Activated CD8-positive, alpha-beta memory T cell treated with anti-CD3 and anti-CD28 coated beads, Interleukin-2, amount 10 ng/mL, durations not matched to agents 7 days and 5 days (primary cell): ENCODE measurements at regions not wholly inside any gene's neighbourhood (a gene's known extent, or its start where the extent isn't known, plus 50 kb on each side); places are given as distances from the start of the nearest gene placed in this dataset.

ENCODE experiments used
- ATAC-seq: fragments of 150-1000 bp; cut with Tn5 transposase; one replicate; pipeline ENCODE4 v1.10.0; 2021; ENCODE audit warnings: moderate library complexity
- CTCF ChIA-PET: fragments of 350-600 bp; sonication (Branson Sonifier 250); formaldehyde crosslinking; loops from one replicate; lab custom pipeline; 2021; ENCODE audit warnings: antibody characterized with exemption; lab: Charles Lee
- DNase-seq: peaks from one replicate; pipeline ENCODE4 v3.0.0-alpha.2; 2020
- H3K27ac Mint-ChIP-seq: one replicate; pipeline ENCODE4 v1.8.0; 2021; ENCODE audit warnings: mild to moderate bottlenecking, mixed read lengths
- H3K27me3 Mint-ChIP-seq: one replicate; pipeline ENCODE4 v1.8.0; 2021; ENCODE audit warnings: mixed read lengths
- H3K36me3 Mint-ChIP-seq: one replicate; pipeline ENCODE4 v1.8.0; 2021; ENCODE audit warnings: mild to moderate bottlenecking, mixed read lengths
- H3K4me1 Mint-ChIP-seq: one replicate; pipeline ENCODE4 v1.8.0; 2021; ENCODE audit warnings: mixed read lengths
- H3K4me3 Mint-ChIP-seq: one replicate; pipeline ENCODE4 v1.8.0; 2021; ENCODE audit warnings: mild to moderate bottlenecking, moderate library complexity, mixed read lengths
- H3K9me3 Mint-ChIP-seq: one replicate; pipeline ENCODE4 v1.8.0; 2022; ENCODE audit warnings: low read depth, mixed read lengths

GRCh38 chr18:59822612-59823550 lies 76.9 kb upstream of the PMAIP1 start:
- peaks cover 15% of the 10 kb centered on the region for H3K27me3 Mint-ChIP-seq
- no peak overlapping the region for H3K27ac Mint-ChIP-seq
- no peak overlapping the region for H3K4me3 Mint-ChIP-seq
- peaks cover 8% of the 10 kb centered on the region for H3K4me1 Mint-ChIP-seq
- DNase-seq (no peak), ATAC-seq (no peak)
- CTCF ChIA-PET: interaction anchor here (0.8 to 9.6 kb wide), 26 partner anchors 9 to 513 kb away, joined by 3 to 112 read pairs (median 4); partner anchors contain the start of gene CCBE1
- no peaks in the 10 kb centered on the region for H3K36me3 Mint-ChIP-seq
- H3K9me3 Mint-ChIP-seq: no peaks in the 10 kb centered on the region

- Mint-ChIP-seq H3K9me3 (no peaks in the 10 kb centered on the region), H3K4me1 (peaks cover 8% of the 10 kb centered on the region), H3K27ac (no peak overlapping the region), H3K27me3 (peaks cover 15% of the 10 kb centered on the region), H3K36me3 (no peaks in the 10 kb centered on the region), H3K4me3 (no peak overlapping the region)
- DNase-seq: no peak
- ATAC-seq: no peak
- CTCF ChIA-PET: interaction anchor here (1.4 to 9.6 kb wide), 5 partner anchors 20 to 362 kb away, joined by 4 to 112 read pairs (median 28); partner anchors contain the start of gene CCBE1
Observed at GRCh38 chr18:59821983-59822382, 77.8 kb upstream of the PMAIP1 start.

DNA sequence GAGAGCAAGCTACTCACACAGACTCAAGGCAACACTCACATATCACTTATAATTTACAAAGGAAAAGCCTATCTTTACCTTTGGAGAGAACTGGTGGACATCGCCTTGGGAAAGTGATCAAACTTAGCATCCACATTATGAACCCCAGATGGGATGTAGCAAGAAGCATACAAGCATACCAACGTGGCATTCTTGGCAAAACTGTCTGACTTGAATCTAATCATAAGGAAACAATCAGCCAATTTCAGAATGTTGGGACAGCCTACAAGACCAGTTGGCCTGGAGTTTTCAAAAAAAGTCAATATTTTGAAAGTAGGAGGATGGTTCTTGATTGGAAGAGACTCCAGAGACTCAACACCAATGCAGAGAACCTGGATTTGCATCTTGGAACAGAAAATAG lies 79.1 kb upstream of the PMAIP1 start:
- H3K27me3 Mint-ChIP-seq: peaks cover 15% of the 10 kb centered on the region
- H3K4me3 Mint-ChIP-seq: no peak overlapping the region
- ATAC-seq: no peak
- no peak for DNase-seq
- H3K27ac Mint-ChIP-seq: no peak overlapping the region
- CTCF ChIA-PET: interaction anchor here (0.7 to 9.6 kb wide), 4 partner anchors 19 to 570 kb away, joined by 3 to 112 read pairs (median 26); no protein-coding TSS in a partner anchor
- no peaks in the 10 kb centered on the region for H3K9me3 Mint-ChIP-seq
- no peaks in the 10 kb centered on the region for H3K36me3 Mint-ChIP-seq
- peaks cover 8% of the 10 kb centered on the region for H3K4me1 Mint-ChIP-seq

- no peak for DNase-seq
- H3K27me3 Mint-ChIP-seq: peaks cover 22% of the 10 kb centered on the region
- H3K27ac Mint-ChIP-seq: no peak overlapping the region
- no peak overlapping the region for H3K4me3 Mint-ChIP-seq
- peaks cover 9% of the 10 kb centered on the region for H3K4me1 Mint-ChIP-seq
- no peaks in the 10 kb centered on the region for H3K36me3 Mint-ChIP-seq
- peak; percentile 33 for ATAC-seq
- no peaks in the 10 kb centered on the region for H3K9me3 Mint-ChIP-seq
- CTCF ChIA-PET: interaction anchor here (1.0 to 9.6 kb wide), 2 partner anchors 36 to 122 kb away, joined by 3 to 112 read pairs; partner anchors contain the start of gene CCBE1
Observed at GRCh38 chr18:59818769-59819168, 81.0 kb upstream of the PMAIP1 start.

GRCh38 chr18:59814891-59815290 lies 84.9 kb upstream of the PMAIP1 start:
- peaks cover 9% of the 10 kb centered on the region for H3K4me1 Mint-ChIP-seq
- H3K9me3 Mint-ChIP-seq: no peaks in the 10 kb centered on the region
- no peaks in the 10 kb centered on the region for H3K36me3 Mint-ChIP-seq
- no peak overlapping the region for H3K27ac Mint-ChIP-seq
- DNase-seq (no peak), ATAC-seq (no peak)
- peaks cover 38% of the 10 kb centered on the region for H3K27me3 Mint-ChIP-seq
- CTCF ChIA-PET: interaction anchor here (1.1 kb wide), 1 partner anchor 137 kb away, joined by 3 read pairs; no protein-coding TSS in a partner anchor
- no peak overlapping the region for H3K4me3 Mint-ChIP-seq

- no peak for ATAC-seq
- H3K4me1 Mint-ChIP-seq: peaks cover 8% of the 10 kb centered on the region
- no peaks in the 10 kb centered on the region for H3K36me3 Mint-ChIP-seq
- CTCF ChIA-PET: interaction anchor here (1.1 to 1.8 kb wide), 2 partner anchors 10 to 138 kb away, joined by 3 to 10 read pairs; no protein-coding TSS in a partner anchor
- H3K27me3 Mint-ChIP-seq: peaks cover 43% of the 10 kb centered on the region
- H3K27ac Mint-ChIP-seq: no peak overlapping the region
- no peak overlapping the region for H3K4me3 Mint-ChIP-seq
- H3K9me3 Mint-ChIP-seq: no peaks in the 10 kb centered on the region
- DNase-seq: no peak
Observed at GRCh38 chr18:59813942-59814341, 85.9 kb upstream of the PMAIP1 start.

DNA sequence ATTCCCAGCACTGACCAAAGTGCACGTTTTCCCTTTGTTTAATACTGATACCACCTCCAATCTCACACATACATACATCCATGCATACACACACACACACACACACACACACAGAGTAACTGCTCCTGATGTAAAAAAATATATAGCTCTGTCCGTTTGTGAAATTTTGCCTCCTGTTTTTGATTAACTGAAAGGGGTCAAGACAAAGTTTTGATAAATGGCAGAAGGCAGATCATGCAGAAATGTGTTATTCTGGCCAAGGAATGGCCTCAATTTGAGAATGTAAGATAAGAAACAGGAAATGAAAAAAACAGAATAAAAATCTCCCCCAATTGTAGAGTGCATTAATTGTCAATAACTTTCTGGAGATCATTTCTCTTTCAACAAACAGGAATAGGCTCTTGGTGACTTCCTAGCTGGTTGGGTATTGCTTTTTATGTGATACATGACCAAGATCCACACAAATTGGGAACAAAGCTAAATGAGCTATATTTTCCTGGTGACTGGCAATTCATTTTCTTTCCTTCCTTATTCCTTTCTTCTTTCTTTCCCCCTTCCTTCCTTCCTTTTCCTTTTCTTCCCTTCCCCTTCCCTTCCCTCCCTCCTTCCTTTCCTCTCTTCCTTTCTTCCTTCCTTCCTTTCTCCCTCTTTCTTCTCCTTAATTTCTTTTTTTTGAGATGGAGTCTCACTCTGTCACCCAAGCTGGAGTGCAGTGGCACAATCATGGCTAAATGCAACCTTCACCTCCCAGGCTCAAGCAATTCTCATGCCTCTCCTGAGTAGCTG lies 88.9 kb upstream of the PMAIP1 start:
- H3K27ac Mint-ChIP-seq: no peak overlapping the region
- no peak for DNase-seq
- no peak overlapping the region for H3K4me3 Mint-ChIP-seq
- H3K9me3 Mint-ChIP-seq: no peaks in the 10 kb centered on the region
- CTCF ChIA-PET: interaction anchor here (1.1 to 1.3 kb wide), 2 partner anchors 13 to 19 kb away, joined by 3 read pairs; no protein-coding TSS in a partner anchor
- peaks cover 1% of the 10 kb centered on the region for H3K4me1 Mint-ChIP-seq
- no peaks in the 10 kb centered on the region for H3K36me3 Mint-ChIP-seq
- ATAC-seq: no peak
- H3K27me3 Mint-ChIP-seq: peaks cover 59% of the 10 kb centered on the region

- CTCF ChIA-PET: interaction anchor here (1.3 kb wide), 1 partner anchor 19 kb away, joined by 3 read pairs; no protein-coding TSS in a partner anchor
- Mint-ChIP-seq H3K27ac (no peak overlapping the region), H3K27me3 (peaks cover 61% of the 10 kb centered on the region), H3K4me3 (no peak overlapping the region), H3K4me1 (peaks cover 1% of the 10 kb centered on the region), H3K9me3 (no peaks in the 10 kb centered on the region), H3K36me3 (no peaks in the 10 kb centered on the region)
- no peak for DNase-seq
- ATAC-seq: no peak
Observed at GRCh38 chr18:59810183-59810582, 89.6 kb upstream of the PMAIP1 start.

DNA sequence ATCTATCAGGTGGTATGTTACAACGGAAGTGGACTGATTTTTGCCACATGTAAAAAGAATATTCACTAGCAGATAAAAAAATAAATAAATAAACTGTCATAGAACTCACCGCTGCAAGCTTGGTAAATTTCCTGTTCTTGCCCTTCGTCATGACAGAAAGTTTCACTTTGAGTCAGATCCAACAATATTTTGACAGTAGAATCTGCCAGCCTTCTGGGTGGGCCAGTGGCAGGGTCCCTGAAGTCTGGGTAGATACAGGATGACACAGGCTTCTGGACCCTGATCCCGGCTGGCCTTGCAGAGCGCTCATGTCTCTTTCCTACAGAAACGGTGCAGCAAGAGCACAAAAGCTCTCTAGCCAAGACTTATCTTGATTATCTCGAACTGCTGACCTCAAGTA lies 97.8 kb upstream of the PMAIP1 start:
- peak; percentile 55 for DNase-seq
- CTCF ChIA-PET: interaction anchor here (0.8 to 3.6 kb wide), 4 partner anchors 14 to 38 kb away, joined by 3 to 25 read pairs (median 4); no protein-coding TSS in a partner anchor
- Mint-ChIP-seq H3K9me3 (no peaks in the 10 kb centered on the region), H3K27ac (peak overlapping the region; percentile 66), H3K36me3 (no peaks in the 10 kb centered on the region), H3K4me3 (no peak overlapping the region), H3K27me3 (peaks cover 8% of the 10 kb centered on the region), H3K4me1 (peaks cover 21% of the 10 kb centered on the region)
- peak; percentile 87 for ATAC-seq

DNA sequence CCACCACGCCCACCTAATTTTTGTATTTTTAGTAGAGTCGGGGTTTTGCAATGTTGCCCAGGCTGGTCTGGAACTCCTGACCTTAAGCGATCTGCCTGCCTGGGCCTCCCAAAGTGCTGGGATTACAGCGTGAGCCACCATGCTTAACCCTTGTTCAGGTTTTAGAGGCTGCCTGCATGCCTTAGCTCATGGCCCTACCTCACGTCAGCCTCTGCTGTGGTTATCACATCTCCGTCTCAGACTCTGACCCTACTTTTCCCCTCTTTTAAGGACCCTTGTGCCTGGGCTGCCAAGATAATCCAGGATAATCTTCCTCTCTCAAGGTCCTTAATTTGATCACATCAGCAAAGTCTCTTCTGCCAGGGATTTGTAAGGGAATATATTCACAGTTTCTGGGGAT lies 98.2 kb upstream of the PMAIP1 start:
- DNase-seq (no peak), ATAC-seq (peak; percentile 54)
- CTCF ChIA-PET: interaction anchor here (1.0 to 3.6 kb wide), 3 partner anchors 14 to 39 kb away, joined by 3 to 25 read pairs (median 3); no protein-coding TSS in a partner anchor
- H3K4me3 Mint-ChIP-seq: no peak overlapping the region
- no peaks in the 10 kb centered on the region for H3K9me3 Mint-ChIP-seq
- no peaks in the 10 kb centered on the region for H3K36me3 Mint-ChIP-seq
- H3K27me3 Mint-ChIP-seq: peaks cover 4% of the 10 kb centered on the region
- H3K27ac Mint-ChIP-seq: peak overlapping the region; percentile 66
- H3K4me1 Mint-ChIP-seq: peaks cover 21% of the 10 kb centered on the region

DNA sequence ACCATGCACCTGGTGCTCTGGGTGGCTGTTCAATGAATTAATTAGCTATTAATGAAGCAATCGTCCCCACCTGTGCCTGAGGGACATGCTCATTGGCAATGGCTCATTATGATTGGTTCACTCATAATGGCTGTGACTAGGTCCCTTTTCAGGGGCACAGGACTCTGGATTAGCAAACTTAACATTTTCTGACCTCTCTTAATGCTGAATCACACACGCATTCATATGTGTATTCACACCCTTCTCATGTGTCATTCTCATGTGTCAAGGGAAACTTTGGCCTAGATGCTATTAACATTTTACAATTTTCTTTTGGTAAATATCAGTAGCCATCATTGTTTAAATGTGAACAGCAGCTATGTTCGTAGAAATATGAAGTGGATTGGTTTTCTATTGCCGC lies 98.9 kb upstream of the PMAIP1 start:
- no peak for ATAC-seq
- H3K27me3 Mint-ChIP-seq: peaks cover 2% of the 10 kb centered on the region
- H3K27ac Mint-ChIP-seq: no peak overlapping the region
- H3K36me3 Mint-ChIP-seq: no peaks in the 10 kb centered on the region
- H3K4me1 Mint-ChIP-seq: peaks cover 21% of the 10 kb centered on the region
- no peak for DNase-seq
- CTCF ChIA-PET: interaction anchor here (1.0 to 3.6 kb wide), 2 partner anchors 22 to 39 kb away, joined by 3 to 25 read pairs; no protein-coding TSS in a partner anchor
- no peaks in the 10 kb centered on the region for H3K9me3 Mint-ChIP-seq
- H3K4me3 Mint-ChIP-seq: no peak overlapping the region

- no peaks in the 10 kb centered on the region for H3K9me3 Mint-ChIP-seq
Observed at GRCh38 chr18:59799383-59800015, 100.3 kb upstream of the PMAIP1 start.

More at GRCh38 chr18:59799383-59800015, 100.3 kb upstream of the PMAIP1 start:
- Mint-ChIP-seq H3K4me1 (peaks cover 27% of the 10 kb centered on the region), H3K27ac (no peak overlapping the region), H3K27me3 (peaks cover 4% of the 10 kb centered on the region), H3K4me3 (no peak overlapping the region), H3K36me3 (no peaks in the 10 kb centered on the region)
- CTCF ChIA-PET: no interaction called here
- ATAC-seq: no peak
- no peak for DNase-seq
